ENCODE measurements at regions not wholly inside any gene's neighbourhood (a gene's known extent, or its start where the extent isn't known, plus 50 kb on each side); places are given as distances from the start of the nearest gene placed in this dataset.

DNA sequence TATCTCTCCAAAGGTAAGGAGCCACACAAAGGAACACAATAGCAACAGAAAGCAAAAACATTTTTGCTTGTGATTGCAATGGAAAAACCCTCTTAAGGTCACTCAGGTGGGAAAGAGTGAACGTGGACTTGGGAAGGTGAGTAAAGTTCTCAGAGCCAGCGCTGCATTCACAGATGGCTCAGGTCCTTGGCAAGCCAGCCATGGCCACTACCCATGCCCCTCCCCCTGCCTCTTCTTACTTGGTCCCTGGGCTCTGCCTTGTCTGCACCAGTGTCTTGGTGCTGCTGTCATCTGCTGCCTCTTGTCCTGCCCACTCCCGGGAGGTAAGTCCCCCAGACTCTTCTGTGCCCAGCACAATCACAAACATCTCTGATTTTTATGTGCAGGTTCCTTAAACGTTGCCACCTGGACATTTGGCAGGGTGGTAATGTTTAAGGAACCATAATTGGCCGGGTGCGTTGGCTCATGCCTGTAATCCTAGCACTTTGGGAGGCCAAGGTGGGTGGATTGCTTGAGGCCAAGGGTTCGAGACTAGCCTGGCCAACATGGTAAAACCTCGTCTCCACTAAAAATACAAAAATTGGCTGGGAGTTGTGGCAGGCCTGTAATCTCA is 74.6 kb downstream of the FEM1C start:
- H3K36me3 ChIP-seq: no peaks in the 10 kb centered on the region
- no peak for DNase-seq
- intact Hi-C loops (cut with DNase I): no loop called here
- H3K4me1 ChIP-seq (ENCODE audit: insufficient read depth): no peaks in the 10 kb centered on the region
- H3K9me3 ChIP-seq: no peaks in the 10 kb centered on the region
- no peak overlapping the region for H3K4me3 ChIP-seq
- H3K27me3 ChIP-seq: no peaks in the 10 kb centered on the region
- TF ChIP-seq CTCF (IDR thresholded peaks at IDR 0.05): no peak
- no peak for TF ChIP-seq POLR2A (IDR thresholded peaks at IDR 0.05)
- no peak for TF ChIP-seq EP300 (IDR thresholded peaks at IDR 0.05)
- WGBS, 3 donors: 78 to 87% (median 84%) methylated on average over 8 of the region's 8 CpGs
- no peak overlapping the region for H3K27ac ChIP-seq

DNA sequence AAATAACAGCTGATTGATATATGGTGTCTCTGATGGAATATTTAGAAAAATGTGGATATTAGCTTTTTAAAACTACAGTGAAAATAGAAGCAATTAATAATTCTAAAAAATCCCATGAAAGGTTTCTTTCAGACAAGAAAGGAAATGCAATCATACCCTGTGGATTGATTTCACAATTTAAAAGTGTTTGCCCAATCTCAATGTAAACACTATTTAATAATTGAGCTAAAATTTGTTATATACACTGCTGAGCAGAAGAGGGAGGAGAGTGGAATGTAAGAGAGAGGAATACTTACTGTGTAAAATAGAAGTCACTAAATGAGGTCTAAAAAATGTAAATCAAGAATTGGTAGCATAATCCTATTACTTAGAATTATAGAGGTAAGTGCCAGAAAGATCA is 76.9 kb downstream of the FEM1C start:
- no peak overlapping the region for H3K4me3 ChIP-seq
- no peaks in the 10 kb centered on the region for H3K9me3 ChIP-seq
- TF ChIP-seq CTCF (IDR thresholded peaks at IDR 0.05) (no peak), POLR2A (IDR thresholded peaks at IDR 0.05) (no peak), EP300 (IDR thresholded peaks at IDR 0.05) (no peak)
- intact Hi-C loops (cut with DNase I): no loop called here
- no peak overlapping the region for H3K27ac ChIP-seq
- no peaks in the 10 kb centered on the region for H3K4me1 ChIP-seq (ENCODE audit: insufficient read depth)
- H3K36me3 ChIP-seq: no peaks in the 10 kb centered on the region
- H3K27me3 ChIP-seq: no peaks in the 10 kb centered on the region
- no peak for DNase-seq

- Histone ChIP-seq H3K27me3 (no peaks in the 10 kb centered on the region), H3K4me1 (ENCODE audit: insufficient read depth) (no peaks in the 10 kb centered on the region), H3K36me3 (no peaks in the 10 kb centered on the region), H3K4me3 (no peak overlapping the region), H3K27ac (no peak overlapping the region), H3K9me3 (no peaks in the 10 kb centered on the region)
- intact Hi-C loops (cut with DNase I): no loop called here
- 90 to 99% (median 92%) methylated on average over 1 of the region's 1 CpG for WGBS, 3 donors
- no peak for DNase-seq
- no peak for TF ChIP-seq CTCF (IDR thresholded peaks at IDR 0.05)
- no peak for TF ChIP-seq EP300 (IDR thresholded peaks at IDR 0.05)
- TF ChIP-seq POLR2A (IDR thresholded peaks at IDR 0.05): no peak
Measured at GRCh38 chr5:115465431-115465830, 79.1 kb downstream of the FEM1C start.

DNA sequence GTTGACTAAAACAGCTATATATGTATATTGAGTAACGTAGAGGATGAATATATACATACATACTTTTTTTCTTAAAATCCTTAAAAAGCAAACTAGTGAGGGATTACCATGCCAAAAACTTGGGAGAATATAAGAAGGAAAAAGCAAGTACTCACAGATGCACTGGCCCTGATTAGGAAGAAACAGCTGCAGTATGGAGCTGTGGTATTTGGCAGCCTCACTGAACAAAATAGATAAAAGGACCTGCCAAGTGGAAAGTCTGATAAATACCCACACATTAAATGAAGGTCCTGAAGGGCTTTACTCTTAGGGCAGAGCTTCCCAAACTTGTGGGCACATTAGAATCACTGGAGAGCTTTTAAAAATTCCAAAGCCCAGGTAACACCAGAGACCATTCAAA is 80.6 kb downstream of the FEM1C start:
- Histone ChIP-seq H3K36me3 (no peaks in the 10 kb centered on the region), H3K4me3 (no peak overlapping the region), H3K4me1 (ENCODE audit: insufficient read depth) (no peaks in the 10 kb centered on the region), H3K9me3 (no peaks in the 10 kb centered on the region), H3K27me3 (no peaks in the 10 kb centered on the region), H3K27ac (no peak overlapping the region)
- DNase-seq: no peak
- TF ChIP-seq EP300 (IDR thresholded peaks at IDR 0.05) (no peak), POLR2A (IDR thresholded peaks at IDR 0.05) (no peak), CTCF (IDR thresholded peaks at IDR 0.05) (no peak)
- WGBS, 3 donors: 11 to 28% (median 19%) methylated on average over 1 of the region's 1 CpG
- intact Hi-C loops (cut with DNase I): no loop called here

All from ovary (tissue), 7 donors.